ENCODE measurements at regions not wholly inside any gene's neighbourhood (a gene's known extent, or its start where the extent isn't known, plus 50 kb on each side); places are given as distances from the start of the nearest gene placed in this dataset.
"Not testable (repeated sequence)": the region's sequence is repeated elsewhere in the genome, so short reads cannot be mapped to it uniquely, and the experiment has no call there.

- no peak for DNase-seq (ENCODE audit: low spot score)
Measured at GRCh38 chr6:40152196-40152595, 217.9 kb upstream of the MOCS1 start.

- no peak for DNase-seq (ENCODE audit: low spot score)
Measured at GRCh38 chr6:40148882-40149573, 214.8 kb upstream of the MOCS1 start.

GRCh38 chr6:40146902-40147301 is 212.6 kb upstream of the MOCS1 start:
- DNase-seq (ENCODE audit: low spot score) = no peak

- DNase-seq (ENCODE audit: low spot score) = no peak
Measured at GRCh38 chr6:40139447-40139846, 205.2 kb upstream of the MOCS1 start.

- no peak for DNase-seq (ENCODE audit: low spot score)
Measured at GRCh38 chr6:40138273-40138720, 204.0 kb upstream of the MOCS1 start.

- DNase-seq (ENCODE audit: low spot score) = no peak
Measured at GRCh38 chr6:40135491-40136072, 201.3 kb upstream of the MOCS1 start.

- not testable (repeated sequence) for DNase-seq (ENCODE audit: low spot score)
Measured at GRCh38 chr6:40133981-40134380, 199.7 kb upstream of the MOCS1 start.

- DNase-seq (ENCODE audit: low spot score) = no peak
Measured at GRCh38 chr6:40131675-40132074, 197.4 kb upstream of the MOCS1 start.

- DNase-seq (ENCODE audit: low spot score) = no peak
Measured at GRCh38 chr6:40128127-40128526, 193.9 kb upstream of the MOCS1 start.

GRCh38 chr6:40125680-40126394 is 191.6 kb upstream of the MOCS1 start:
- no peak for DNase-seq (ENCODE audit: low spot score)

GRCh38 chr6:40124924-40125323 is 190.7 kb upstream of the MOCS1 start:
- DNase-seq (ENCODE audit: low spot score) = no peak

- no peak for DNase-seq (ENCODE audit: low spot score)
Measured at GRCh38 chr6:40116832-40117231, 182.6 kb upstream of the MOCS1 start.

GRCh38 chr6:40112350-40112749 is 178.1 kb upstream of the MOCS1 start:
- DNase-seq (ENCODE audit: low spot score) = no peak

GRCh38 chr6:40108736-40109135 is 174.5 kb upstream of the MOCS1 start:
- no peak for DNase-seq (ENCODE audit: low spot score)

- DNase-seq (ENCODE audit: low spot score) = no peak
Measured at GRCh38 chr6:40106840-40107239, 172.6 kb upstream of the MOCS1 start.

- DNase-seq (ENCODE audit: low spot score) = no peak
Measured at GRCh38 chr6:40098774-40099173, 164.5 kb upstream of the MOCS1 start.

GRCh38 chr6:40097590-40097989 is 163.3 kb upstream of the MOCS1 start:
- DNase-seq (ENCODE audit: low spot score) = no peak

GRCh38 chr6:40083141-40083920 is 149.1 kb upstream of the MOCS1 start:
- no peak for DNase-seq (ENCODE audit: low spot score)

- DNase-seq (ENCODE audit: low spot score) = no peak
Measured at GRCh38 chr6:40082278-40083043, 148.2 kb upstream of the MOCS1 start.

- DNase-seq (ENCODE audit: low spot score) = no peak
Measured at GRCh38 chr6:40077736-40078135, 143.5 kb upstream of the MOCS1 start.

- no peak for DNase-seq (ENCODE audit: low spot score)
Measured at GRCh38 chr6:40077315-40077714, 143.1 kb upstream of the MOCS1 start.
